HEK293T (cell line): ENCODE measurements at regions not wholly inside any gene's neighbourhood (a gene's known extent, or its start where the extent isn't known, plus 50 kb on each side); places are given as distances from the start of the nearest gene placed in this dataset.
"Not testable (repeated sequence)": the region's sequence is repeated elsewhere in the genome, so short reads cannot be mapped to it uniquely, and the experiment has no call there.

Experiments
- CTCF ChIA-PET: fragments of 350-600 bp; formaldehyde crosslinking; extraction: SDS; loops from one replicate; lab custom pipeline; 2021; ENCODE audit warnings: antibody characterized with exemption, inconsistent platforms; lab: Yijun Ruan, JAX
- POLR2A ChIA-PET: fragments of 350-600 bp; formaldehyde crosslinking; extraction: SDS; loops from one replicate; lab custom pipeline; 2020; ENCODE audit warnings: antibody characterized with exemption, inconsistent platforms; lab: Yijun Ruan, JAX
- DNase-seq: peaks from one replicate; pipeline ENCODE4 v3.0.0; 2012; ENCODE audit warnings: mixed read lengths; ENCODE audit errors: extremely low spot score
- ARNT ChIP-seq: fragments of 450-650 bp; IDR thresholded peaks from 2 replicates; pipeline ENCODE4 v1.6.1; 2017; ENCODE audit warnings: mild to moderate bottlenecking
- BHLHE40 ChIP-seq: fragments of 450-650 bp; IDR thresholded peaks from 2 replicates; pipeline ENCODE4 v1.6.1; 2016; ENCODE audit warnings: mild to moderate bottlenecking, moderate library complexity, borderline replicate concordance
- CTBP1 ChIP-seq: fragments of 450-650 bp; IDR thresholded peaks from 2 replicates; pipeline ENCODE4 v1.6.1; 2016; ENCODE audit warnings: borderline replicate concordance
- ELF4 ChIP-seq: fragments of 450-650 bp; IDR thresholded peaks from 2 replicates; pipeline ENCODE4 v1.6.1; 2017; ENCODE audit warnings: antibody characterized with exemption
- FOXA1 ChIP-seq: fragments of 450-650 bp; IDR thresholded peaks from 2 replicates; pipeline ENCODE4 v1.6.1; 2016; ENCODE audit warnings: mild to moderate bottlenecking
- FOXK2 ChIP-seq: fragments of 450-650 bp; IDR thresholded peaks from 2 replicates; pipeline ENCODE4 v1.6.1; 2016; ENCODE audit warnings: mild to moderate bottlenecking
- FOXM1 ChIP-seq: fragments of 450-650 bp; IDR thresholded peaks from 2 replicates; pipeline ENCODE4 v1.6.1; 2017; ENCODE audit warnings: mild to moderate bottlenecking, borderline replicate concordance
- HDGF ChIP-seq: fragments of 450-650 bp; IDR thresholded peaks from 2 replicates; pipeline ENCODE4 v1.6.1; 2017; ENCODE audit warnings: antibody characterized with exemption, borderline replicate concordance
- L3MBTL2 ChIP-seq: fragments of 450-650 bp; conservative IDR thresholded peaks from 2 replicates; pipeline ENCODE4 v1.6.1; 2016; ENCODE audit warnings: mild to moderate bottlenecking
- LEF1 ChIP-seq: fragments of 450-650 bp; IDR thresholded peaks from 2 replicates; pipeline ENCODE4 v1.6.1; 2017; ENCODE audit warnings: mild to moderate bottlenecking, borderline replicate concordance
- NFRKB ChIP-seq: fragments of 450-650 bp; IDR thresholded peaks from 2 replicates; pipeline ENCODE4 v1.6.1; 2016; ENCODE audit warnings: mild to moderate bottlenecking, moderate library complexity
- PKNOX1 ChIP-seq: fragments of 450-650 bp; IDR thresholded peaks from 2 replicates; pipeline ENCODE4 v1.6.1; 2016
- SP1 ChIP-seq: fragments of 450-650 bp; IDR thresholded peaks from 2 replicates; pipeline ENCODE4 v1.6.1; 2017
- SUZ12 ChIP-seq: fragments of 450-650 bp; IDR thresholded peaks from 2 replicates; pipeline ENCODE4 v1.6.1; 2016; ENCODE audit warnings: mild to moderate bottlenecking
- TARDBP ChIP-seq: fragments of 450-650 bp; IDR thresholded peaks from 2 replicates; pipeline ENCODE4 v1.6.1; 2016
- ZNF384 ChIP-seq: fragments of 450-650 bp; IDR thresholded peaks from 2 replicates; pipeline ENCODE4 v1.6.1; 2016

- DNase-seq, result no peak
- CTCF ChIA-PET, result no interaction called here
- POLR2A ChIA-PET, result no interaction called here
- TF ChIP-seq SUZ12 (no peak), L3MBTL2 (no peak), SP1 (no peak), CTBP1 (no peak), ELF4 (no peak), BHLHE40 (no peak), FOXA1 (no peak), NFRKB (no peak), HDGF (no peak), FOXM1 (no peak), ZNF384 (no peak)
Measured at GRCh38 chr2:52017646-52018235, 985.8 kb upstream of the NRXN1 start.

- POLR2A ChIA-PET, CTCF ChIA-PET, DNase-seq: not testable (repeated sequence)
Measured at GRCh38 chr2:52006821-52007366, 975.0 kb upstream of the NRXN1 start.

GRCh38 chr2:52000151-52000855, 968.4 kb upstream of the NRXN1 start:
- TF ChIP-seq NFRKB (no peak), ARNT (no peak), FOXM1 (no peak), CTBP1 (no peak), FOXK2 (no peak), SP1 (no peak), FOXA1 (no peak)
- POLR2A ChIA-PET, result no interaction called here
- DNase-seq, result no peak
- CTCF ChIA-PET, result no interaction called here

- CTCF ChIA-PET, result no interaction called here
- POLR2A ChIA-PET, result no interaction called here
- no peak for TF ChIP-seq SUZ12
- TF ChIP-seq FOXA1, result no peak
- no peak for TF ChIP-seq BHLHE40
- TF ChIP-seq NFRKB, result no peak
- no peak for TF ChIP-seq TARDBP
- DNase-seq, result no peak
Measured at GRCh38 chr2:51998890-51999289, 967.0 kb upstream of the NRXN1 start.

- TF ChIP-seq FOXA1 (no peak), NFRKB (no peak), PKNOX1 (no peak), LEF1 (no peak), FOXK2 (no peak), ARNT (no peak), CTBP1 (no peak), ZNF384 (no peak)
- POLR2A ChIA-PET, result no interaction called here
- DNase-seq, result no peak
- CTCF ChIA-PET, result no interaction called here
Measured at GRCh38 chr2:51997571-51997970, 965.6 kb upstream of the NRXN1 start.

GRCh38 chr2:51995293-51995692, 963.4 kb upstream of the NRXN1 start:
- DNase-seq, result no peak
- ChIA-PET POLR2A (no interaction called here), CTCF (no interaction called here)
- TF ChIP-seq FOXM1 (no peak), HDGF (no peak), ARNT (no peak), NFRKB (no peak), SUZ12 (no peak), LEF1 (no peak), ELF4 (no peak), FOXK2 (no peak), SP1 (no peak), FOXA1 (no peak), L3MBTL2 (no peak), ZNF384 (no peak), BHLHE40 (no peak), PKNOX1 (no peak), TARDBP (no peak), CTBP1 (no peak)

GRCh38 chr2:51994123-51994763, 962.3 kb upstream of the NRXN1 start:
- DNase-seq, result no peak
- no peak for TF ChIP-seq BHLHE40
- TF ChIP-seq CTBP1, result no peak
- no peak for TF ChIP-seq SUZ12
- no peak for TF ChIP-seq FOXA1
- no peak for TF ChIP-seq PKNOX1
- no peak for TF ChIP-seq LEF1
- no peak for TF ChIP-seq ELF4
- TF ChIP-seq NFRKB, result no peak
- no peak for TF ChIP-seq ZNF384
- TF ChIP-seq ARNT, result no peak
- no peak for TF ChIP-seq FOXM1
- no peak for TF ChIP-seq L3MBTL2
- no peak for TF ChIP-seq TARDBP
- TF ChIP-seq SP1, result no peak
- no peak for TF ChIP-seq HDGF
- no peak for TF ChIP-seq FOXK2
- ChIA-PET POLR2A (no interaction called here), CTCF (no interaction called here)
